Smooth muscle cell (in vitro differentiated cells): ENCODE measurements at regions not wholly inside any gene's neighbourhood (a gene's known extent, or its start where the extent isn't known, plus 50 kb on each side); places are given as distances from the start of the nearest gene placed in this dataset.

Experiments used
- DNase-seq: peaks from one replicate; lab custom pipeline; 2025; ENCODE audit not compliant: unreplicated experiment; lab: John Stamatoyannopoulos, UW
- H2AFZ ChIP-seq: fragments of 200-600 bp; sonication (generic); 2 replicates; pipeline ENCODE4 v1.6.0; 2016; ENCODE audit warnings: antibody characterized with exemption, low read depth, mild to moderate bottlenecking
- H3F3A ChIP-seq: fragments of 200-600 bp; sonication (generic); 2 replicates; pipeline ENCODE4 v1.6.0; 2017; ENCODE audit warnings: antibody characterized with exemption, low read depth
- H3K27ac ChIP-seq: fragments of 200-600 bp; sonication (generic); 2 replicates; pipeline ENCODE4 v1.5.1; 2016; ENCODE audit warnings: low read depth, mild to moderate bottlenecking
- H3K27me3 ChIP-seq: fragments of 200-600 bp; sonication (generic); 2 replicates; pipeline ENCODE4 v1.6.1; 2016; ENCODE audit warnings: low read depth, mild to moderate bottlenecking
- H3K36me3 ChIP-seq: fragments of 200-600 bp; sonication (generic); 2 replicates; pipeline ENCODE4 v1.5.1; 2016; ENCODE audit warnings: low read depth
- H3K4me1 ChIP-seq: fragments of 200-600 bp; sonication (generic); 2 replicates; pipeline ENCODE4 v1.5.1; 2016; ENCODE audit warnings: low read depth
- H3K4me2 ChIP-seq: fragments of 200-600 bp; sonication (generic); 2 replicates; pipeline ENCODE4 v1.6.0; 2016; ENCODE audit warnings: mild to moderate bottlenecking
- H3K4me3 ChIP-seq: fragments of 200-600 bp; sonication (generic); 2 replicates; pipeline ENCODE4 v1.5.1; 2016; ENCODE audit warnings: mild to moderate bottlenecking
- H3K79me2 ChIP-seq: fragments of 200-600 bp; sonication (generic); 2 replicates; pipeline ENCODE4 v1.6.0; 2016; ENCODE audit warnings: low read depth, mild to moderate bottlenecking
- H3K9ac ChIP-seq: fragments of 200-600 bp; sonication (generic); 2 replicates; pipeline ENCODE4 v1.6.0; 2016; ENCODE audit warnings: low read depth
- H3K9me3 ChIP-seq: fragments of 200-600 bp; sonication (generic); replicated peaks from 2 replicates; pipeline ENCODE4 v1.5.1; 2016; ENCODE audit warnings: low read depth
- H4K20me1 ChIP-seq: fragments of 200-600 bp; sonication (generic); 2 replicates; pipeline ENCODE4 v1.6.0; 2016; ENCODE audit warnings: low read depth
- CTCF ChIP-seq: fragments of 200-600 bp; sonication (generic); IDR thresholded peaks from 2 replicates; pipeline ENCODE4 v1.5.1; 2017; ENCODE audit warnings: borderline replicate concordance, mild to moderate bottlenecking, antibody characterized with exemption; ENCODE audit not compliant: insufficient read depth, poor library complexity, severe bottlenecking
- WGBS: methylation state at CpG from one replicate; pipeline ENCODE4 v1.1.7; 2016; ENCODE audit warnings: low lambda C conversion rate; 5-methylcytosine and 5-hydroxymethylcytosine counted together

GRCh38 chr3:31178467-31178866 is 284.0 kb upstream of the GADL1 start:
- Histone ChIP-seq H3K4me1 (no peaks in the 10 kb centered on the region), H3K27me3 (no peaks in the 10 kb centered on the region), H3K79me2 (no peaks in the 10 kb centered on the region), H3K36me3 (no peaks in the 10 kb centered on the region), H3K9ac (no peak overlapping the region), H4K20me1 (no peaks in the 10 kb centered on the region), H3F3A (no peaks in the 10 kb centered on the region), H3K4me3 (no peak overlapping the region), H2AFZ (no peak overlapping the region), H3K9me3 (no peaks in the 10 kb centered on the region), H3K4me2 (no peak overlapping the region), H3K27ac (no peak overlapping the region)
- DNase-seq = no peak
- 77% methylated on average over 4 of the region's 4 CpGs for WGBS
- TF ChIP-seq CTCF = no peak

- WGBS = 95% methylated on average over 3 of the region's 3 CpGs
Observed at GRCh38 chr3:31179768-31180167, 285.3 kb upstream of the GADL1 start.

GRCh38 chr3:31180274-31180673 is 285.8 kb upstream of the GADL1 start:
- Histone ChIP-seq H3K9me3 (no peaks in the 10 kb centered on the region), H2AFZ (no peak overlapping the region), H3K36me3 (no peaks in the 10 kb centered on the region), H3K27me3 (no peaks in the 10 kb centered on the region), H3K4me1 (no peaks in the 10 kb centered on the region), H4K20me1 (no peaks in the 10 kb centered on the region), H3K4me2 (no peak overlapping the region), H3K9ac (no peak overlapping the region), H3F3A (no peaks in the 10 kb centered on the region), H3K27ac (no peak overlapping the region), H3K79me2 (no peaks in the 10 kb centered on the region), H3K4me3 (no peak overlapping the region)
- DNase-seq = no peak
- no peak for TF ChIP-seq CTCF
- 87% methylated on average over 1 of the region's 1 CpG for WGBS

More at GRCh38 chr3:31179768-31180167, 285.3 kb upstream of the GADL1 start:
- no peaks in the 10 kb centered on the region for H3K36me3 ChIP-seq
- H3K4me1 ChIP-seq = no peaks in the 10 kb centered on the region
- no peak overlapping the region for H3K4me3 ChIP-seq
- H3K9me3 ChIP-seq = no peaks in the 10 kb centered on the region
- H3K9ac ChIP-seq = no peak overlapping the region
- no peak overlapping the region for H3K27ac ChIP-seq
- H2AFZ ChIP-seq = no peak overlapping the region
- no peak for TF ChIP-seq CTCF
- H3F3A ChIP-seq = no peaks in the 10 kb centered on the region
- H3K4me2 ChIP-seq = no peak overlapping the region
- H4K20me1 ChIP-seq = no peaks in the 10 kb centered on the region
- H3K27me3 ChIP-seq = no peaks in the 10 kb centered on the region
- H3K79me2 ChIP-seq = no peaks in the 10 kb centered on the region
- no peak for DNase-seq

- Histone ChIP-seq H3K4me2 (no peak overlapping the region), H3K4me3 (no peak overlapping the region), H3K4me1 (no peaks in the 10 kb centered on the region), H4K20me1 (no peaks in the 10 kb centered on the region), H3K27me3 (no peaks in the 10 kb centered on the region), H2AFZ (no peak overlapping the region), H3K27ac (no peak overlapping the region), H3K9me3 (no peaks in the 10 kb centered on the region), H3K36me3 (no peaks in the 10 kb centered on the region), H3F3A (no peaks in the 10 kb centered on the region), H3K79me2 (no peaks in the 10 kb centered on the region), H3K9ac (no peak overlapping the region)
- no peak for DNase-seq
- 91% methylated on average over 16 of the region's 16 CpGs for WGBS
- TF ChIP-seq CTCF = no peak
Observed at GRCh38 chr3:31181661-31182060, 287.2 kb upstream of the GADL1 start.
